GM12864 (cell line): ENCODE measurements at regions not wholly inside any gene's neighbourhood (a gene's known extent, or its start where the extent isn't known, plus 50 kb on each side); places are given as distances from the start of the nearest gene placed in this dataset.

Experiments used
- DNase-seq: peaks from one replicate; pipeline ENCODE4 v3.0.0-alpha.2; 2011; ENCODE audit warnings: low read depth
- H3K4me3 ChIP-seq: 2 replicates; pipeline ENCODE4 v1.5.1; 2011; ENCODE audit warnings: mild to moderate bottlenecking, low read depth, low read length, control low read depth
- TF ChIP-seq, protein P1 (sequence below): IDR thresholded peaks from 2 replicates; pipeline ENCODE4 v1.5.1; 2011; ENCODE audit warnings: low read depth, mild to moderate bottlenecking, moderate library complexity, low read length, control low read depth, inconsistent platforms; ENCODE audit errors: missing control alignments

DNA sequence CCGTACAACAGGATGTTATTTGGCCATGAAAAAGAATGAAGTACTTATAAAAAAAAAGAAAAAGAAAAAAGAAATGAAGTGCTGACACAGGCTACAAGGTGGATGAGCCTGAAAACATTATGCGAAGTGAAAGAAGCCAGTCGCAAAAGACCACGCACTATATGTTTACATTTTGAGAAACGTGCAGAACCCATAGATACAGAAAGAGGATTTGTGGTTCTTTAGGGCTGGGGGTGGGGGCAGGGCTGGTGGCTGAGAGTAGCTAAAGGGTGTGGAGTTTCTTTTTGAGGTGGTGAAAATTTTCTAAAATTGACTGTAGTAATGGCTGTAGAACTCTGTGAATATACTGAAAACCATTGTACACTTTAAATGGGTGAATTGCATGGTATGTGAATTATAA lies 86.0 kb upstream of the FAM20C start:
- TF ChIP-seq, protein P1, sequence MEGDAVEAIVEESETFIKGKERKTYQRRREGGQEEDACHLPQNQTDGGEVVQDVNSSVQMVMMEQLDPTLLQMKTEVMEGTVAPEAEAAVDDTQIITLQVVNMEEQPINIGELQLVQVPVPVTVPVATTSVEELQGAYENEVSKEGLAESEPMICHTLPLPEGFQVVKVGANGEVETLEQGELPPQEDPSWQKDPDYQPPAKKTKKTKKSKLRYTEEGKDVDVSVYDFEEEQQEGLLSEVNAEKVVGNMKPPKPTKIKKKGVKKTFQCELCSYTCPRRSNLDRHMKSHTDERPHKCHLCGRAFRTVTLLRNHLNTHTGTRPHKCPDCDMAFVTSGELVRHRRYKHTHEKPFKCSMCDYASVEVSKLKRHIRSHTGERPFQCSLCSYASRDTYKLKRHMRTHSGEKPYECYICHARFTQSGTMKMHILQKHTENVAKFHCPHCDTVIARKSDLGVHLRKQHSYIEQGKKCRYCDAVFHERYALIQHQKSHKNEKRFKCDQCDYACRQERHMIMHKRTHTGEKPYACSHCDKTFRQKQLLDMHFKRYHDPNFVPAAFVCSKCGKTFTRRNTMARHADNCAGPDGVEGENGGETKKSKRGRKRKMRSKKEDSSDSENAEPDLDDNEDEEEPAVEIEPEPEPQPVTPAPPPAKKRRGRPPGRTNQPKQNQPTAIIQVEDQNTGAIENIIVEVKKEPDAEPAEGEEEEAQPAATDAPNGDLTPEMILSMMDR: no peak
- no peak for DNase-seq

DNA sequence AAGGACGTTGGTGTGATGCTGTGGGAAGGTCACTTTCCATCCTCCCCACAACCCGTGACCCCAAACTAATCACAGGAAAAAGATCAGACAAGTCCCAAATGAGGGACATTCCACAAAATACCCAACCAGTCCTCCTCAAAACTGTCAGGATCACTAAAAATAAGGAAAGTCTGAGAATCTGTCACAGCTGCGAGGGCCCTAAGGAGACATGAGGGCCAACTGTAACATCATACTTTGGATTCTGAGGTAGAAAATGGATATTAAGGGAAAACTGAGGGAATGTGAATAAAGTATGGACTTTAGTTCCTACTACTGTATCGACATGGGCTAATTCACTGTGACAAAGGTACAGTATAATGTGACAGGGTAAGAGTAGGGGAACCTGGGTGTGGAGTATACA lies 85.1 kb upstream of the FAM20C start:
- TF ChIP-seq, protein P1: no peak

More for the DNA sequence above, 86.0 kb upstream of the FAM20C start:
- H3K4me3 ChIP-seq: no peak overlapping the region

DNA sequence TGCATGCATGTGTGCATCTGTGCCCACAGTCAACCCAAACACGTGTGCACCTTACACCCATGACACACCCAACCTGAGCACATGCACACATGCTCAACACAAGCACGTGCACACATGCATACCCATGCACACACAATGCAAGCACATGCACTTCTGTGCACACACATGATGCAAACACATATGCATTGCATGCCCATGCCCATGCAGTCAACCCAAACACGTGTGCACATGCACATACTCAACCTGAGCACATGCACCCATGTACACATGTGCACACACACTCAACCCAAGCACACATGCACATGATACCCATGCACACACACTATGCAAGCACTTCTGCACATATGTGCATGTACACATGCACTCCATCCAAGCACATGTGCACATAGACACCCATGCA lies 84.5 kb upstream of the FAM20C start:
- DNase-seq: no peak
- no peak overlapping the region for H3K4me3 ChIP-seq
- TF ChIP-seq, protein P1: no peak

More for the DNA sequence above, 85.1 kb upstream of the FAM20C start:
- no peak overlapping the region for H3K4me3 ChIP-seq
- no peak for DNase-seq

DNA sequence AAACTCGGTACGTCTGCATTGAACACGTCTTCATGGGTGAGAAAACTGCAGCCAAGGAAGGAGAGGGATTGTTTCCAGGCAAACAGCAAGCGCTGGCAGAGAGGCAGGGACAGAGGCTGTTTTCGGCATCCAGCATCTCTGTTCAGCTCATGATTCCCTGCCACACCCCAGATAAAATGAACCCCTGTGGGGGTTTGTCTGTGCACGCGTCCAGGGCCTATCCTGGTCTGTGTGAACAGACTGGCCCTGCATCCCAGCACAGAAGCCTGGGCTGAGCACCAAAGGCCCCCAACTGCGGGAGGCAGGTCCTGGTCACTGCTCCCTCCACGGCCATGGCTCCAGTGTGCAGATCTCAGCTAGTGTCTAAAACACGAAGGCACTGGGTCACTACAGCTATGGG lies 83.3 kb upstream of the FAM20C start:
- TF ChIP-seq, protein P1: no peak
- DNase-seq: no peak
- no peak overlapping the region for H3K4me3 ChIP-seq

DNA sequence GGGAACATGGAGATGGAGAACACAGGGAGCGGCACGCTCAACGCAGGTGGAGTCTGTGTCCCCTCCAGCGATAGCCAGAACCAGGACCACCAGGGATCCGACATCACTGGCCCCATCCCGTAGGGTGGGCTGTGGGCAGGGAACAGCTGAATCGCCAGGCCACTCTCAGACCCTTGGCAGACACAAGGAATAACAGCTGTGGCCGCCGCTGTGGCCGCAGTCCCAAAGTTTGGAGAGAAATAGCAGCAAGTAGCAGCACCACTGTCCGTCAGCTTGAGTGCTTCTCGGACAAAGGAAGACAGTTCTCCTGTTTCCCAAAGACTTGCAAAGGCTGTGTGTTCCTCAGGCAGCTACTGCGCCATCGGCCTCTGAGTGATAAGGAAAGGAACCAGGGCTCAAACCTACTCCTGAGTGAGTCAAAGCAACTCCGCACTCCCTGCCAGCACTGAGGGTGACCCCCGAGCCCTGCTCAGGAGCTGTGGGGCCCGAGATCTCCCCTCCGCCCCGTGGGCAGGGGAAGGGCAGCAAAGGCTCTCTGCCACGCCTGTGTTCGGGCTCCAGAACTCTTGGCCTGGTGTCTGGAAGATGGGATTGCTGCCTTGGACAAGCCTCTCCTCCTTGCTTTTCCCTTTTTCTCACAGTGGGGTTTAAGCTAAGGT lies 82.3 kb upstream of the FAM20C start:
- DNase-seq: no peak
- no peak overlapping the region for H3K4me3 ChIP-seq
- TF ChIP-seq, protein P1: no peak

DNA sequence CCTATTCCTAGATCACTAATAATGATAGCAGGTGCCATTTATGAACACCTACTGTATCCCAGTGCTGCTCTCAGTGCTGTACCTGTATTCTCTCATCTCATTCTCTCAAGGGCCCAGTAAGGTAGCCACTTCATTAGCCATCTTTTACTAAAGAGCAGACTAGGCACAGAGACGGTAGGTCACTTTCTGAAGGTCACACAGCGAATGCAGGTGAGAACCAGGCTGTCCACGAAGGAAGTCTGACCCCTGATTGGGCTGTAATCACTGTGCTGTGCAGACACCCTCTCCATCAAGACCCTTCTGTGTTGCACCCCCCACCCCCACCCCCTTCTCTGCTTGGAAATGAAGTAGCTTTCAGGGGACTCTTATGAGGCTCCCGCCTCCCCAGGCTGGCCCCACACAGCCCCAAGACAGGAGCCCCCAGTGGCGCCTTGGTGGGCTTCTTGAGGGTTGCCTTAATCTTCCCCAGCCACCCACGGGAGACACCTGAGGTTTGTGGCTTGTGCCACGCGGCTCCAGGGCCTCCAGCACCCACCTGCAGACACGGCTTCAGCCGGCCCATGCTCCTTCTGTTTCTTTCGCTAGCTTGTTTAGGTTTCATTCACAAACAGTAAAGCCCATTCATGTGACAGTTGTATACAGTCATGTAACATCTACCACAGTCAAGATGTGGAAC lies 81.7 kb upstream of the FAM20C start:
- DNase-seq: no peak
- TF ChIP-seq, protein P1: no peak
- no peak overlapping the region for H3K4me3 ChIP-seq

DNA sequence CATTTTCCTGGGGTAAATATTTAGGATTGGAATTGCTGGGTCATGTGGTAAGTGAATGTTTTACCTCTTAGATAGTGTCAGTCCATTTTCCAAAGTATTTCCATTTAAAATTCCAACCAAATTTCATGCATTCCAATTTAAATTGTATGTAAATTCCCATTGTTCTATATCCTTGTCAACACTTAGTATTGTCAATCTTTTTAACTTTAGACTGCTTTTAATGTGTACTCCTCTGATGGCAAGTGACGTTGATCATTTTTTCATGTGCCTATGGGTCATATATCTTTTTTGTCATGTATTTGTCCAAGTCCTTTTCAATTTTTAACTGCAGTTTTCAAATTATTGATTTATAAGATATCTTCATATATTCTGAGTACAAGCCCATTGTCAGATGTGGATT lies 80.8 kb upstream of the FAM20C start:
- TF ChIP-seq, protein P1: no peak
- DNase-seq: no peak
- no peak overlapping the region for H3K4me3 ChIP-seq
